CD4-positive, alpha-beta T cell (primary cell): ENCODE measurements at regions not wholly inside any gene's neighbourhood (a gene's known extent, or its start where the extent isn't known, plus 50 kb on each side); places are given as distances from the start of the nearest gene placed in this dataset.

Experiments
- ATAC-seq: fragments of 200-7000 bp; cut with Tn5 transposase; one replicate; pipeline ENCODE4 v1.10.0; 2022; ENCODE audit warnings: mild to moderate bottlenecking; ENCODE audit not compliant: poor library complexity
- CTCF ChIA-PET: fragments of 350-600 bp; sonication (Branson Sonifier 250); formaldehyde crosslinking; loops from one replicate; lab custom pipeline; 2021; ENCODE audit warnings: antibody characterized with exemption, inconsistent platforms; lab: Charles Lee
- POLR2A ChIA-PET: fragments of 350-600 bp; sonication (Branson Sonifier 250); formaldehyde crosslinking; loops from one replicate; lab custom pipeline; 2021; ENCODE audit warnings: antibody characterized with exemption, inconsistent platforms; lab: Charles Lee
- DNase-seq, 14 experiments: peaks; one replicate each; pipeline ENCODE4 v3.0.0-alpha.2; 2013 to 2020; ENCODE audit warnings: mixed read lengths in 2 of 14
- H3K27ac ChIP-seq, 2 donors: one replicate each; pipeline versions ENCODE4 v1.5.1 to v1.7.0; 2013; ENCODE audit warnings: low read length in 2 of 2, low read depth in 1 of 2, mild to moderate bottlenecking in 1 of 2
- H3K27me3 ChIP-seq, 2 experiments: 1 replicate in 1 of 2; 2 replicates in 1 of 2; pipeline versions ENCODE4 v1.6.1 to v1.7.0; 2013; ENCODE audit warnings: low read length in 2 of 2, control low read depth in 1 of 2, mild to moderate bottlenecking in 1 of 2, moderate library complexity in 1 of 2; ENCODE audit not compliant: insufficient read depth in 2 of 2, control insufficient read depth in 1 of 2
- H3K36me3 ChIP-seq: one replicate; pipeline ENCODE4 v1.6.1; 2013; ENCODE audit warnings: low read length, control low read depth; ENCODE audit not compliant: insufficient read depth
- H3K4me1 ChIP-seq: one replicate; pipeline ENCODE4 v1.6.1; 2013; ENCODE audit warnings: low read length, control low read depth; ENCODE audit not compliant: insufficient read depth
- H3K4me3 ChIP-seq: one replicate; pipeline ENCODE4 v1.5.1; 2013; ENCODE audit warnings: mild to moderate bottlenecking, low read length, moderate library complexity
- H3K9me3 ChIP-seq, 2 experiments: 1 replicate in 1 of 2; 2 replicates in 1 of 2; pipeline versions ENCODE4 v1.6.1 to v1.7.0; 2013; ENCODE audit warnings: low read length in 2 of 2, mild to moderate bottlenecking in 2 of 2, control low read depth in 1 of 2, moderate library complexity in 1 of 2; ENCODE audit not compliant: control insufficient read depth in 1 of 2, insufficient read depth in 1 of 2
- H3K27ac Mint-ChIP-seq: one replicate; pipeline ENCODE4 v1.8.0; 2020; ENCODE audit warnings: mixed read lengths
- H3K27me3 Mint-ChIP-seq: one replicate; pipeline ENCODE4 v1.8.0; 2021; ENCODE audit warnings: mixed read lengths
- H3K36me3 Mint-ChIP-seq: one replicate; pipeline ENCODE4 v1.8.0; 2021; ENCODE audit warnings: low read depth, mixed read lengths
- H3K4me1 Mint-ChIP-seq: one replicate; pipeline ENCODE4 v1.8.0; 2021; ENCODE audit warnings: low read depth, mixed read lengths
- H3K4me3 Mint-ChIP-seq: one replicate; pipeline ENCODE4 v1.8.0; 2020; ENCODE audit warnings: mild to moderate bottlenecking, mixed read lengths
- H3K9me3 Mint-ChIP-seq: one replicate; pipeline ENCODE4 v1.8.0; 2020; ENCODE audit warnings: mixed read lengths
- CTCF ChIP-seq: fragments of 200-600 bp; IDR thresholded peaks from one replicate; pipeline ENCODE4 v1.8.0; 2022; ENCODE audit warnings: antibody characterized with exemption, mild to moderate bottlenecking
- intact Hi-C, 2 experiments: fragments of 100-400 bp; cut with DNase I in 1 of 2; cut with micrococcal nuclease in 1 of 2; formaldehyde crosslinking; loops; one replicate each; pipeline versions ENCODE4 v1.15.1 to v1.9.0; 2023 to 2025; cut with DNase I, micrococcal nuclease

- H3K9me3 ChIP-seq, result peaks cover 0 to under 1% of the 10 kb centered on the region in 2 experiments
- H3K36me3 ChIP-seq, result no peaks in the 10 kb centered on the region
- ATAC-seq (no peak), DNase-seq (no peak)
- H3K36me3 Mint-ChIP-seq, result no peaks in the 10 kb centered on the region
- TF ChIP-seq CTCF, result no peak
- peaks cover 45% of the 10 kb centered on the region for H3K4me1 Mint-ChIP-seq
- no peaks in the 10 kb centered on the region for H3K27me3 Mint-ChIP-seq
- H3K9me3 Mint-ChIP-seq, result peaks cover 2% of the 10 kb centered on the region
- H3K27me3 ChIP-seq, result no peaks in the 10 kb centered on the region
- intact Hi-C loops, result loop anchor here in 1 of 2 experiments (2.0 kb wide), 1 partner anchor 55 kb away; no protein-coding TSS in a partner anchor
- no peak overlapping the region for H3K27ac ChIP-seq
- POLR2A ChIA-PET, result interaction anchor here (1.2 to 5.3 kb wide), 4 partner anchors 26 to 54 kb away, joined by 3 to 92 read pairs (median 11); partner anchors contain the start of gene ITM2B
- CTCF ChIA-PET, result interaction anchor here (1.0 kb wide), 1 partner anchor 55 kb away, joined by 3 read pairs; no protein-coding TSS in a partner anchor
- no peak overlapping the region for H3K4me3 Mint-ChIP-seq
- peaks cover 28% of the 10 kb centered on the region for H3K4me1 ChIP-seq
- no peak overlapping the region for H3K4me3 ChIP-seq
- peak overlapping the region; percentile 28 for H3K27ac Mint-ChIP-seq
Observed at GRCh38 chr13:48181482-48182145, 51.4 kb upstream of the ITM2B start.

- no peaks in the 10 kb centered on the region for H3K36me3 Mint-ChIP-seq
- no peak for TF ChIP-seq CTCF
- no peak overlapping the region for H3K4me3 Mint-ChIP-seq
- ATAC-seq (no peak), DNase-seq (no peak)
- POLR2A ChIA-PET, result interaction anchor here (0.8 to 1.6 kb wide), 3 partner anchors 8 to 43 kb away, joined by 3 to 6 read pairs (median 3); no protein-coding TSS in a partner anchor
- no peak overlapping the region for H3K27ac Mint-ChIP-seq
- peaks cover 20% of the 10 kb centered on the region for H3K4me1 Mint-ChIP-seq
- no peak overlapping the region for H3K27ac ChIP-seq
- H3K9me3 ChIP-seq, result peaks cover 0 to 4% of the 10 kb centered on the region in 2 experiments
- H3K36me3 ChIP-seq, result no peaks in the 10 kb centered on the region
- no peaks in the 10 kb centered on the region for H3K27me3 Mint-ChIP-seq
- CTCF ChIA-PET, result interaction anchor here (0.9 kb wide), 1 partner anchor 51 kb away, joined by 4 read pairs; no protein-coding TSS in a partner anchor
- no peaks in the 10 kb centered on the region for H3K9me3 Mint-ChIP-seq
- no peak overlapping the region for H3K4me3 ChIP-seq
- no peaks in the 10 kb centered on the region for H3K27me3 ChIP-seq
- intact Hi-C loops, result no loop called here
- H3K4me1 ChIP-seq, result peaks cover 7% of the 10 kb centered on the region
Observed at GRCh38 chr13:48178126-48178525, 54.9 kb upstream of the ITM2B start.

GRCh38 chr13:48176781-48177180 is 56.2 kb upstream of the ITM2B start:
- H3K27ac Mint-ChIP-seq, result no peak overlapping the region
- no peaks in the 10 kb centered on the region for H3K27me3 Mint-ChIP-seq
- no peak for TF ChIP-seq CTCF
- ChIA-PET POLR2A (interaction anchor here (0.7 to 1.6 kb wide), 2 partner anchors 9 to 15 kb away, joined by 3 to 6 read pairs; no protein-coding TSS in a partner anchor), CTCF (no interaction called here)
- no peak overlapping the region for H3K27ac ChIP-seq
- no peak overlapping the region for H3K4me3 ChIP-seq
- intact Hi-C loops, result no loop called here
- H3K9me3 Mint-ChIP-seq, result no peaks in the 10 kb centered on the region
- no peak for DNase-seq
- peaks cover 0 to 4% of the 10 kb centered on the region in 2 experiments for H3K9me3 ChIP-seq
- H3K27me3 ChIP-seq, result no peaks in the 10 kb centered on the region
- H3K36me3 Mint-ChIP-seq, result no peaks in the 10 kb centered on the region
- peaks cover 9% of the 10 kb centered on the region for H3K4me1 Mint-ChIP-seq
- no peak overlapping the region for H3K4me3 Mint-ChIP-seq
- no peak for ATAC-seq
- H3K36me3 ChIP-seq, result no peaks in the 10 kb centered on the region
- peaks cover 2% of the 10 kb centered on the region for H3K4me1 ChIP-seq
